EL (cell line): ENCODE measurements at regions not wholly inside any gene's neighbourhood (a gene's known extent, or its start where the extent isn't known, plus 50 kb on each side); places are given as distances from the start of the nearest gene placed in this dataset.
A peak's percentile ranks its signal among the peaks of the same experiment; 100 is the strongest.

Experiments
- DNase-seq: peaks from one replicate; pipeline ENCODE4 v3.0.0-alpha.2; 2016

DNA sequence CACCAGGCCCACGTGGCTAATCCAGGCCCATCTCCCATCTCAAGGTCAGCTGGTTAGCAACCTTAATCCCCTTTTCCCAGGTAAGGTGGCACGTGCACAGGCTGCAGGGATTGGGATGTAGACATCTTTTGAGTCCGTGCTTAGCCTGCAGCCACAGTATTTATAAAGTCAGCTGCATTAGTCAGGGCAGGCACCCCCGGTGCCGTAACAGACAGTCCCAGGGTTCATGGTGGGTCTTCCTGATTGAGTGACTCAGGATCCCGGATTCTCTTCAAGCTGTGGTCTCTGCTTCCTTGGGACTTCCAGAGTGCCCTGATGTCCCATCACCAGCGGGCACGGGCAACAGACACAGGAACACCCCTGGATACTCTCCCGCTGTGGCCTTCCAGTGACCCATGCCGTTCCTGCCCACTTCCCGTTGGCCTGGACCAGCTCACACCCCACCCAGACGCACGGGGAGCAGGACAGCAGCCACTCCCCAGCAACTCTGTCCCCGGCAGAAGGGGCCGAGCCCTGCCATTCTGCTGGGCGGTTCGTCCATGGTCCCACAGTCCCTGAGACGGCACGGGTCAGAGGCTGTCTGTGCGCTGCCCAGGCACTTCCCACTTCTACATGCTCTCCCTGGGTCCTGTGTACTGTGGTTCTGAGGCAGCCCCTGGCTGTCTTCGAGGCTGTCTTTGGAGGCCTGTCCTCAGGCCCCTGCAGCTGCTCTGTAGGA is 248.6 kb upstream of the GSE1 start:
- no peak for DNase-seq

GRCh38 chr16:85365120-85365519 is 248.0 kb upstream of the GSE1 start:
- DNase-seq = no peak

DNA sequence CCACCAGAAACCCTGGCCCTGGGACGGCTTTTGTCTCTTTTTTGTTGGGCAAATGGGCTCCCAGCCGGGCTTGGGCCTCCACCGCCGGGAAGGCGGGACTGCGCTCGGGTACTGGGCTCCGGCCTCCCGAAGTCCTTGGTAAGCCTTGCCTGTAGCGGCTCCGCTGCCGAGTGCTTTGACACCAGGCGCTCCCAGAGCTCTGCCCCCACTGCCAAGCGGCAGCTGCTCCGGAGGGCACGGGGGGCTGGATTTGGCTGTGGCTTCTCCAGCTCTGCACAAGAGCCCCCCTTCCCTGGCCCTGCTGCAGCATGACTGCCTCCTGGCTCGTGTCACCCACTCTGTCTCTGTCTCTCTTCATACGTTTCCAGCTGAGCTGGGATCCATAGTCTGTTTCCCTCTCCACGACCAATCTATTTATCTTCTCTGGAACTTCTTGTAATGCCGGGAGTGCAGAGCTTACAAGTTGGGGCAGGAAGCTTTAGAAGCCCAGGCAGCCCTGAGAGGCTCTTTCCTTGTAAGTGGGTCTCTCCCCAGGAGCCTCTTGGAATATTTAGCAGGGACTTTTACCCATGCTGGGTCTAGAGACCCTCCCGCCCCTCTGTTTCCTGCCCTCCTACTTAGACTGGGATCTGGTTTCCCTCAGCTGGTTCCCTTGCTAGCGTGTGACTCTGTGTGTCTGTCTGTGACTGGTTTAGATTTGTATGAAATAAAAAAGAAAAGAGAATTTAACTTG is 246.9 kb upstream of the GSE1 start:
- DNase-seq = no peak

DNA sequence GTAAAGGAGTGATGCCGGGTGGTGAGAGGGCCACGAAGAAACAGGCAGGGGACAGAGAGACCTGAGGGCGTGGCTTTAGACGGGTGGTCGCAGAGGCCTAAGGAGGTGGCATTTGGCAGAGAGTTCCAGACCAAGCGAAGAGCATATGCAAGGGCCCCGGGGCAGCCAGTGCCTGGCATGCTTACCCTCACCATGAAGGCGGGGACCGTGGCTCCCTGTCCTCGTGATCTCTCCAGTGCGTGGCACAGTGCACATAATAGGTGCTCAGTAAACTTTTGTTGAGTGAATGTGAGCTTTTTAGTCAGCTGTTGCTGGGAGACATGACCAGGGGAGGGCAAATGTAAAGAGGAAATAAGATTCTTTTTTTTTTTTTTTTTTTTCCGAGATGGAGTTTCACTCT is 245.6 kb upstream of the GSE1 start:
- no peak for DNase-seq

DNA sequence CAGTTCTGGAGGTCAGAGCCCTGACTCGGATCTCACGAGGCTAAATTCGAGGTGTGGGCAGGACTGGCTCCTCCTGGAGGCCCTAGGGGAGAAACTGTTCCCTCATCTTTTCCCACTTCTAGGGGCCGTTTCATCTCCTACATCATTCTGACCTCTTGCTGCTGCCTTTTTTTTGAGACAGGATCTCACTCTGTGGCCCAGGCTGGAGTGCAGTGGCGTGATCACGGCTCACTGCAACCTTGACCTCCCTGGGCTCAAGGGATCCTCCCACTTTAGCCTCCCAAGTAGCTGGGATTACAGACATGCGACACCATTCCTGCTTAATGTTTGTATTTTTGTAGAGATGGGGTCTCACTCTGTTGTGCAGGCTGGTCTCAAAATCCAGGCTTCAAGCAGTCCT is 244.1 kb upstream of the GSE1 start:
- no peak for DNase-seq

- DNase-seq = peak; percentile 50
Measured at GRCh38 chr16:85369741-85370528, 243.2 kb upstream of the GSE1 start.

- DNase-seq = no peak
Measured at GRCh38 chr16:85370543-85370880, 242.6 kb upstream of the GSE1 start.

DNA sequence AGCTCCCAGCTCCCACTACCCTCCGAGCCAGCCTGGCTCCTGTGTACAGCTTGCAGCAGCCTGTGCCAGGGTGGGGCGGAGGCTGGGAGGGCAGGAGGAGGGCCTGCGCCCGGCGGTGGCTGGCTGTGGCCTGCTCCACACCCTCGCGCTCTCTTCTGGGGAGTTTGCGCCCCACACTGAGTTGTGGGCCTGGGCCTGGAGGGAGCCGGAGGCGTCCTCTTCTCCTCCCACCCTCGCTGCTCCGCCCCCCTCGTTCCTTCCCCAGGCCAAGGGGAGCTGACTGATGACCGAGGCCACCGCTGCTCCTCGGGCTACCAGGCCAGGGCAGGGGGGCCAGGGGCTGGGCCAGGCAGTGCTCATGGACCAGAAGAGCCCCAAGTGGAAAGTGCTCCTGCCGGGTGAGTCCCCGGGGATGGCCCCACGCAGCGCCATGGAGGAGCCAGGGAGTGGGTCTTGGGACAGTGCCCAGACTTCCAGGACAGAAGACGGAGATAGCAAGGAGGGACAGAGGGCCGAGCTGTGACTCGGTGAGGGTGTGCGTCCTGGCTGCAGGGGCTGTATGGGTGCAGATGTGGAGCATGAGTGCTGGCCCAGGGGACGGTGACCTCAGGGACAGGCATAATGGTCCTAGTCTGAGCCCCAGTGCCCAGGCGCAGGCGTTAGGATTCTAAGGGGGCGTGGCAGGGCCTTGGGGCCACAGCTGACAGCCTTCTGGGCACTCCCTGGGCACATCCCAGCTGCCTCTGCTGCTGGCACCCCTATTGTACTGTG is 242.1 kb upstream of the GSE1 start:
- DNase-seq = no peak

- DNase-seq = no peak
Measured at GRCh38 chr16:85371948-85372347, 241.2 kb upstream of the GSE1 start.

DNA sequence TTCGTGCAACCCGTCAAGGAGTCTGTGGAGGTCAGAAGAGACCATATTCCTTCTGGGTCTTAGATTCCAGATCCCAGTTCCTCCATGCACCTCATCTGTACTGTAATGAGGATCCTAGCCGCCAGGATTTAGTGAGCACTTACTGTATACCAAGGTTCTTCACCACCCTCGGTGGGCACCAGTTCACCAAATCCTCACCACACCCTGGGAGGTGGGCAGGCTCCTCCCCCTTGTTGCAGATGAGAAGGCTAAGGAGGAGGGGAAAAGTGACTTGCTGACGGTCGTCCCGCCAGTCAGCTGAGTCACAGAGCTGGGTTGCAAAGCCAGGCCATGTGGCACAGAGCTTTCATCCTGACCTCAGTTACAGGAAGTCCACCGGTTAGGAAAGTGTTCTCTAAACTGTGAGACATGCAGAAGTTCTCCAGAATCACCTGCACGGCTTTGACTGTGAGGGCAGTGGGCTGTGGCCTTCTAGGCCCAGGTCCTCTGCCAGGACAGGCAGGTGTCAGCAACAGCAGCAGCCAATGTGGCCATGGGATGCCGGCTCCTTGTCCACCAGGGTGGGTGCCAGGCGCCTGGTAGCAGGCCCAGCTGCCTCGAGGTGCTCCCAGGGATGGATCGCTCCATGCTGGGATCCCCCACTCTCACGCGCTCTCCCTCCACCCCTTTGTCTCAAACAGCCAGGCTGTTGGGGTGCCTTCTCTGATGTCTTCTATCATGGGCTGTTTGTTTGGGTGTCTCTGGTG is 240.3 kb upstream of the GSE1 start:
- peak; percentile 81 for DNase-seq

DNA sequence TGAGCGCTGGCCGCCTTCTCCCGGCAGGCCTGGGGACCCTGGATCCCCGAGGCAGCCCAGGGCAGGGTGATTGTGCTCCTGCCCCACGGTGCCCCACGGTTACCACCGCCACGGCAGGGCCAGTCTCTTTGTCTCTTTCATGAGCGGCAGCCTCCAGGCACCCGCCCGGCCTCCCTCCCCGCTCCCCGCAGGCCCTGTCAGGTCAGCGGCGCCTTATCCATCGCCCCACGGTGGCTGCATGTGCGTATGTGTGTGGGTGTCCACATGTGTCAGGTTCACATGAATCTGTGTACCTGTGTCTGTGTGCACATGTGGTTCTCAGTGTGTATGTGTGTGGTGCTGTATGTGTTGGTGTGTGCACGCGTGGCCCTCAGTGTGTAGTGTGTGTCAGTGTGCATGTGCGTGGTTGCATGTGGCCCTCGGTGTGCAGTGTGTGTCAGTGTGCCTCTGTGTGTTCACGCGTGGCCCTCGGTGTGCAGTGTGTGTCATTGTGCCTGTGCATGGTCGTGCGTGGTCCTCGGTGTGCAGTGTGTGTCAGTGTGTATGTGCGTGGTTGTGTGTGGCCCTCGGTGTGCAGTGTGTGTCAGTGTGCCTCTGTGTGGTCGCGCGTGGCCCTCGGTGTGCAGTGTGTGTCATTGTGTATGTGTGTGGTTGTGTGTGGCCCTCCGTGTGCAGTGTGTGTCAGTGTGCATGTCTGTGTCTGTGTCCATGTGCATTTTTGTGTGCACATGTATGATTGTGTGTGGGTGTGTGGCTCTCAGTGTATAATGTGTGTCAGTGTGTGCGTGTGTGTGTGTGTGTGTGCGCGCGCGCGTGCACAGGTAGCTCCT is 239.2 kb upstream of the GSE1 start:
- DNase-seq = no peak

DNA sequence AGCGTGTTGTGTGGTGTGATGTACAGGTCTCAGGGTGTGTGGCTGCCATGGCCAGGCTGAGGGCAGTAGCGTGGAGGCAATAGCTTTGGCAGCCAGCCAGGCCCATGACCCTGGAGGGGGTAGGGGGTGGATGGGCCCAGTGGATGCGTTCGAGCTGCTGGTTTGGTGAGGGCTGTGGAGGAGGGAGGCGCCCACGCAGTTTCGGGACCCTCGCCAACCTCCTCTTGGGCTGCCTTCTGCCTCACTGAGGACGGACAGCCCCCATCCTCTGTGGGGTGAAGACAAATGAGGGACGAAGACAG is 238.6 kb upstream of the GSE1 start:
- no peak for DNase-seq

DNA sequence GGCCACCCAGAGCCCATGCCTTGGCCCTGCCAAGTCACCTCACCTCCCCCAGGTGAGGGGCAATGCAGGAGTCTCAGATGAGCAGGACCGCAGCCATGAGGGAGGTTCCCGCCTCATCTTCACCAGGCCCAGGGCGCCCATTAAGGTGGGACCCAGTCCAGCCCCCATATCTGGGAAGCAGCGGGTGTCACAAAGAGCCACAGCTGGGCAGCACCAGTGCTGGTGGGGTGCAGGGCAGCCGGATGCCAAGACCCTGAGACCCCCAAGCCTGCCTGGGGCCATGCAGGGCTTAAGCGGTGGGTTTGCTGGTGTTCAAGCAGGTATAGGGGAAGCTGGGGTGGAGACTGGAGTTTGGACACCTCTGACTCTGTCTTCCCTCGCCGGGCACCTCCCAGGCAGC is 237.8 kb upstream of the GSE1 start:
- DNase-seq = no peak

DNA sequence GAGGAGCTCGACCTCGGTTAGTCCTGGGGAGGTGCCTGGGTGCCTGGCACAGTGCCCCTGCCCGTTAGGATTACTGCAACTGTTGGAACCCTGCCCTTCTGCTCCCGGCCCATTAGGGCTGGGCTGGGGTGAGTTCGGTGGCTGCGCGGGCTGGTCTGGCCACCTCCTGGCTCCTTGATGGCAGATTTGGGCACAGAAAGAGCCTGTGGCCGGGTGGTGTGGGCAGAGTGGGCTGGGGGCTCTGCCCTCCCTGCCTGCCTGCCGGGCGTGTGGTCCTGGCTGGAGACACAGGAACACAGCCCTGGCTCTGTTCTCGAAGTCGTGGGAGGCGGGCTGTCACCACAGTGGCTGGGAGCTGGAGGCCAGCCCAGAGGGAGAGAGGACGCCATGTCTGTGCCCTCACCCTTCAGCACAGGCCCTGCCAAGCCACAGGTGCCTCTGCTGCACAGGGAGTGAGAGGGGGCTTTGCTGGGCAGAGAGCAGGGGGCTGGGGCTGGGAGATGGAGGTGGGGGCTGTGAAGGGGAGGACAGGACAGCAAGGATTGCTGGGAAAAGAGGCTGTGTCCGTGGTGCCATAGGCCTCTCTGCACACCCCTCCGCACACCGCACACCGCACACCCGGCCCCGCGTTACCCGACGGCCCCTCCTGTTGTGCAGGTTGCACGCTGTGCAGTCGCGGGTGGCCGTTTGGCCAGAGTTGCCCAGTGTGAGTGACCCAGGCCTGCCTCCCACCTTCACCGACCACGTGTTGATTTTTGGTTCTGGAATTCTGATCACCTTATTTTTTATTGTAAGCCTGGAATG is 236.6 kb upstream of the GSE1 start:
- DNase-seq = no peak

GRCh38 chr16:85377388-85378144 is 235.6 kb upstream of the GSE1 start:
- DNase-seq = no peak

GRCh38 chr16:85378145-85379040 is 234.7 kb upstream of the GSE1 start:
- DNase-seq = no peak

DNA sequence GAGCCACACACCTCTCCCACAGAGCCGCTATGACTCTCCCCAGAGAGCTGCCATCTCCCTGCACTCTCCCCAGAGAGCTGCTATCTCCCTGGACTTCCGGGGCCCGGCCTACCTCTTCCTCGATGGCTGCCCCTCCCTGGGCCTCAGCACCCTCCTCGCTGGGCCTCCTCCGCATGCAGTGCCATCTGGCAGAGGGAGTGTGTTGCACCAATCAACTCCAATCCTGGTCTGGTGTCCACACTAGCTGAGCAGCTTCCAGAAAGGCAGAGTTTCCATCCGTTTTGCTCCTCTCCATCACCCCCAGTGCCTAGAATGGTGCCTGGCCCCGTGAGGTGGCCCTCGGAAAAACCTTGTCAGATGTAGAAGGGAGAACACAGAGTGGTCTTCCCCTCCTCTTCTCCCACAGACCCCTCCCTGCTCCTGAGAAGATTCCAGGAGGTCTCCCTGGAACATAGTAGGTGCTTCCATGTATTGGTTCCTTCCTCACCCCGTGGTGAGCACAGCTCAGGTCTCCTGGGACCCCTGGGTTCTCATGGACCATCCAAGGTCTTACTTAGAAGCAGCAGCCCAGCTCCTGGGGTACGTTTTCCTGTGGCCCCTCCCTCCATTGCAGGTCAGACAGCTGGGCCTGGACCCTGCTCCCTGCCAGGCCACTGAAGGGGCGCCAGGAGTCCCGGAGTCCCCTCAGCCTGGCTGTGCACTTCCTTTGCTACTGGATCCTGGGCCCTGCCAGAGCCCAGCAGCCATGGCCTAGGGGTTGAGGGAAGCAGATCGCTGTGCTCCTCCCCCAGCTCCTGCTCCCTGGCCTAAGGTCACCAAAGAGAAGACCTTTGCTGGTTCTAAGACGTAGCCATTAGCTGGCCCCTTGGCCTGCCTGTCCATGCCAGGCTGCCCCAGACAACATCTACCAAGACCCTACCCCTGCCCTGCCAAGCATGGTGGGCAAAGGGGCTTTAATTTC is 233.8 kb upstream of the GSE1 start:
- DNase-seq = no peak

GRCh38 chr16:85380002-85380395 is 233.1 kb upstream of the GSE1 start:
- DNase-seq = no peak
